Prostate gland (tissue), 2 donors: ENCODE measurements at regions not wholly inside any gene's neighbourhood (a gene's known extent, or its start where the extent isn't known, plus 50 kb on each side); places are given as distances from the start of the nearest gene placed in this dataset.
"Not testable (repeated sequence)": the region's sequence is repeated elsewhere in the genome, so short reads cannot be mapped to it uniquely, and the experiment has no call there.

Experiments
- DNase-seq: peaks from one replicate; pipeline ENCODE4 v3.0.0-alpha.2; 2019; ENCODE audit warnings: low spot score
- H3K27ac ChIP-seq, 2 donors: fragments of 200-600 bp; sonication (generic); 2 replicates each; pipeline ENCODE4 v1.5.1; 2017 to 2019
- H3K27me3 ChIP-seq: fragments of 200-600 bp; sonication (generic); replicated peaks from 2 replicates; pipeline ENCODE4 v1.5.1; 2019; ENCODE audit not compliant: insufficient read depth
- H3K36me3 ChIP-seq, 2 donors: fragments of 200-600 bp; sonication (generic); 1 replicate in 1 of 2; 2 replicates in 1 of 2; pipeline versions ENCODE4 v1.5.1 to v1.8.1; 2017 to 2019
- H3K4me1 ChIP-seq: fragments of 200-600 bp; sonication (generic); replicated peaks from 2 replicates; pipeline ENCODE4 v1.5.1; 2019
- H3K4me3 ChIP-seq, 2 donors: fragments of 200-600 bp; sonication (generic); 2 replicates each; pipeline ENCODE4 v1.5.1; 2017 to 2019
- H3K9me3 ChIP-seq: fragments of 200-600 bp; sonication (generic); 2 replicates; pipeline ENCODE4 v1.5.1; 2017
- POLR2A ChIP-seq: fragments of 450-650 bp; IDR thresholded peaks from one replicate; pipeline ENCODE4 v1.6.1; 2016; ENCODE audit warnings: antibody characterized with exemption, mild to moderate bottlenecking
- POLR2AphosphoS5 ChIP-seq: sonication (generic); formaldehyde crosslinking; IDR thresholded peaks from one replicate; pipeline ENCODE4 v1.6.1; 2017; ENCODE audit warnings: antibody characterized with exemption
- WGBS: methylation state at CpG from one replicate; pipeline ENCODE4 v1.1.5; 2018; 5-methylcytosine and 5-hydroxymethylcytosine counted together
- intact Hi-C: fragments of 100-400 bp; cut with DNase I; formaldehyde crosslinking; loops from one replicate; pipeline ENCODE4 v1.14.2; 2022
- TF ChIP-seq, protein P1 (sequence below), 4 experiments: fragments of 200-600 bp in 2 of 4; fragments of 450-650 bp in 2 of 4; sonication (generic) in 2 of 4; IDR thresholded peaks; 1 replicate in 3 of 4; 2 replicates in 1 of 4; pipeline ENCODE4 v1.5.1; 2016 to 2019; ENCODE audit warnings: antibody characterized with exemption in 4 of 4, mild to moderate bottlenecking in 2 of 4, moderate library complexity in 2 of 4

DNA sequence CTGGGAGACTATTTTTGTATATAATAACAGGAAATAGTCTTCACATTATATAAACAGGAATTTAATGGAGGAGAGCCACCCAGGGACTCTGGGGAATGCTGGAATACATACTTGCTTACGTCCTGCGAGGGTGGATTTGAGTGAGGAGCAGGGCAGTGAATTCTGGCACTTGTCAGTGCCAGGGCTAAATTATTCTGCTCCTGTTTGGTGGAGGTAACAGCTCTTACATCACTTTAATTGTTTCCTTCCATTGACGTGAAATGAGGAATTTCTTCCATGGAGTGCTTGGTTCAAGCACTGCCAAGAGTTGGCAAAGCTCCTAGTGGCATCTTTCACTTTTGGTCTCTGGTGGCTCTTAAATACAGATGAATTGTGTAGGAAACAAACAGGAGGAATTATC lies 94.1 kb upstream of the GOLGA8J start:
- intact Hi-C loops = no loop called here
- WGBS = 18% methylated on average over 3 of the region's 3 CpGs
- DNase-seq = no peak

DNA sequence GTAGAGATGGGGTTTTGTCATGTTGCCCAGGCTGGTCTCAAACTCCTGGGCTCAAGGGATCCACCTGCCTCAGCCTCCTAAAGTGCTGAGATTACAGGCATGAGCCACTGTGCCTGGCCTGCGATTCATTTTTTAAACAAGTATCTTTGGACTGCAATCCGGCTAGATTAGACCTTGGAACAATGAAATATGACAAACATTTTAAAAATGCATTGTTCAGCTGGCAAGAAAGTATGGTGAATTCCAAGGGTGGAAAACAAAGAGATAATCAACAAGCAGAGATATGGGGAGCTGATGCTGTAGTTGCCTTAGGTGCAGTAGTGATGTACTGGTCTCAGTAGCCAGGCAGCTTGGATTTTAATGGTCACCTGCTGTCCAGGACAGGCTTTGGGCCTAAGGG lies 95.8 kb upstream of the GOLGA8J start:
- Histone ChIP-seq H3K27me3 (no peaks in the 10 kb centered on the region), H3K4me3 (no peak overlapping the region), H3K36me3 (no peaks in the 10 kb centered on the region), H3K27ac (no peak overlapping the region), H3K4me1 (no peaks in the 10 kb centered on the region), H3K9me3 (no peaks in the 10 kb centered on the region)
- WGBS = 69% methylated on average over 2 of the region's 2 CpGs
- DNase-seq = no peak
- intact Hi-C loops = no loop called here
- TF ChIP-seq, protein P1, sequence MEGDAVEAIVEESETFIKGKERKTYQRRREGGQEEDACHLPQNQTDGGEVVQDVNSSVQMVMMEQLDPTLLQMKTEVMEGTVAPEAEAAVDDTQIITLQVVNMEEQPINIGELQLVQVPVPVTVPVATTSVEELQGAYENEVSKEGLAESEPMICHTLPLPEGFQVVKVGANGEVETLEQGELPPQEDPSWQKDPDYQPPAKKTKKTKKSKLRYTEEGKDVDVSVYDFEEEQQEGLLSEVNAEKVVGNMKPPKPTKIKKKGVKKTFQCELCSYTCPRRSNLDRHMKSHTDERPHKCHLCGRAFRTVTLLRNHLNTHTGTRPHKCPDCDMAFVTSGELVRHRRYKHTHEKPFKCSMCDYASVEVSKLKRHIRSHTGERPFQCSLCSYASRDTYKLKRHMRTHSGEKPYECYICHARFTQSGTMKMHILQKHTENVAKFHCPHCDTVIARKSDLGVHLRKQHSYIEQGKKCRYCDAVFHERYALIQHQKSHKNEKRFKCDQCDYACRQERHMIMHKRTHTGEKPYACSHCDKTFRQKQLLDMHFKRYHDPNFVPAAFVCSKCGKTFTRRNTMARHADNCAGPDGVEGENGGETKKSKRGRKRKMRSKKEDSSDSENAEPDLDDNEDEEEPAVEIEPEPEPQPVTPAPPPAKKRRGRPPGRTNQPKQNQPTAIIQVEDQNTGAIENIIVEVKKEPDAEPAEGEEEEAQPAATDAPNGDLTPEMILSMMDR (IDR thresholded peaks at IDR 0.05) = no peak

More for the DNA sequence above, 94.1 kb upstream of the GOLGA8J start:
- no peak overlapping the region for H3K4me3 ChIP-seq
- H3K27me3 ChIP-seq = no peaks in the 10 kb centered on the region
- H3K27ac ChIP-seq = no peak overlapping the region
- no peaks in the 10 kb centered on the region for H3K36me3 ChIP-seq
- TF ChIP-seq, protein P1 (IDR thresholded peaks at IDR 0.05) = no peak
- TF ChIP-seq POLR2AphosphoS5 (no peak), POLR2A (no peak)
- H3K4me1 ChIP-seq = no peaks in the 10 kb centered on the region
- no peaks in the 10 kb centered on the region for H3K9me3 ChIP-seq

DNA sequence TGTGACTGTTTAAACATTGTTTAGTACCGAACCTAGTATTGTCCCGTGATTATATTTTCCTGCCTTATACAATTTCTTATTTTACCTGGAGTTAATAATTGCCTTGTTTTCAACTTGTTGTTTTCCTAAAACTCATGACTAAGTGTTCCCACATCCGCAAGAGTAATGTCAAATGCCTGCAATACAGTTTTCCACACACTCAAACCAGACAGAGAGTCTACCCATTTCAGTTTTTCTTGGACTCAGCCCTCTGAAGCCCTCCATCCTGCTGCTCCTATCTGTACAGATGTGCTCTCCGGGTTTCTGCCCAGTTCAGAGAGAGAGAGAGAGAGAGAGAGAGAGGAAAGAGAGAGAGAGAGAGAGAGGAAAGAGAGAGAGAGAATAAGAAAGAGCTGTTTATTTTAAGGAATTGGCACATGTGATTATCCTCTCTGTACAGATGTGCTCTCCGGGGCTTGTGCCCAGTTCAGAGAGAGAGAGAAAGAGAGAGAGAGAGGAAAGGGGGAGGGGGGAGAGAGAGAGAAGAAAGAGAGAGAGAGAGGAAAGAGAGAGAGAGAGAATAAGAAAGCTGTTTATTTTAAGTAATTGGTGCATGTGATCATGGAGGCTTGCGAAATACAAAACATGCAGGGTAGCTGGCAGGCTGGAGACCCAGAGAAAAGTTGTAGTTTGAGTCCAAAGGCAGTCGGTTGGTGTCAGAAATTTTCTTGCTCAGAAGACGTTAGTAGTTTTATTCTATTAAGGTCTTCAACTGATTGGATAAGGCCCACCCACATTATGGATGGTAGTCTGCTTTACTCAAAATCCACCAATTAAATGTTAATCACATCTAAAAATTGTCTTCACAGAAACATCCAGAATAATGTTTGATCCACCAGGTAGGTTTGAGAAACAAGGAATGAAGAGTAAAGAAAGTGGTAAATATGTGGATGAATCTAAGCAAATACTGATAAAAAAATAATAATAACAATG lies 104.1 kb upstream of the GOLGA8J start:
- TF ChIP-seq, protein P1 (IDR thresholded peaks at IDR 0.05) = no peak
- TF ChIP-seq POLR2A = no peak
- TF ChIP-seq POLR2AphosphoS5 = no peak
- WGBS = 64% methylated on average over 8 of the region's 8 CpGs
- intact Hi-C loops = no loop called here
- H3K9me3 ChIP-seq = no peaks in the 10 kb centered on the region
- DNase-seq = no peak
- no peaks in the 10 kb centered on the region for H3K36me3 ChIP-seq
- H3K27ac ChIP-seq = no peak overlapping the region
- H3K4me1 ChIP-seq = no peaks in the 10 kb centered on the region
- H3K4me3 ChIP-seq = no peak overlapping the region
- H3K27me3 ChIP-seq = no peaks in the 10 kb centered on the region

DNA sequence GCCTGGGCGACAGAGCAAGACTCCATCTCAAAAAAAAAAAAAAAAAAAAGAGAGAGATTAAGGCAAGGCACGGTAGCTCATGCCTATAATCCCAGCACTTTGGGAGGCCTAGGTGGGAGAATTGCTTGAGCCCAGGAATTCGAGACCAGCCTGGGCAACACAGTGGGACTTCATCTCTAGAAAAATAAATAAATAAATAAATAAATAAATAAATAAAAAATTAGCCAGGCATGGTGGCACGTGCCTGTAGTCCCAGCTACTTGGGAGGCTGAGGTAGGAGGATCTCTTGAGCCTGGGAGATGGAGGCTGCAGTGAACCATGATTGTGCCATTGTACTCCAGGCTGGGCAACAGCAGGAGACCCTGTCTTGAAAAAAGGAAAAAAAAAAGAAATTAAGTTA lies 108.7 kb upstream of the GOLGA8J start:
- H3K36me3 ChIP-seq, DNase-seq, H3K4me1 ChIP-seq, intact Hi-C loops, H3K4me3 ChIP-seq, H3K9me3 ChIP-seq, H3K27ac ChIP-seq, H3K27me3 ChIP-seq: not testable (repeated sequence)
- 85% methylated on average over 4 of the region's 4 CpGs for WGBS

DNA sequence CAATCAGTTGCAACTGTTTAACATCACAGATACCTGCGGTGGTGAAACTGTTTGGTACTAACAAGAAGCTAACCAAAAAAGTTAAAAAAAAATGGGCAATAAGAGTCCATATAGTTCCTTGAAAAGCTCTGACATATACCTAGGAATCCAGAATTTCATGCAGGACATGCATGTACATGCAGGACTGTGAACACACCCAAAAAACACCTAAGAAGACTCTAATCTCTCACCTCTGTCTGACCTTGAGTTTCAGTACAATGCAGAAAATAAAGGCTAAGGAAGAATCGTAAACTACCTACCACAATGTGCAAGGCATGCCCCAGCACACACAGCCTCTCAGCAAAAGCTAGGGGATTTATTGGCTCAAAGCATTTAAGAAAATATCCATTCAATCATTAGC lies 110.7 kb upstream of the GOLGA8J start:
- WGBS = 77% methylated on average over 2 of the region's 2 CpGs
- Histone ChIP-seq H3K4me3 (no peak overlapping the region), H3K36me3 (no peaks in the 10 kb centered on the region), H3K9me3 (no peaks in the 10 kb centered on the region), H3K4me1 (no peaks in the 10 kb centered on the region), H3K27me3 (peaks cover 3% of the 10 kb centered on the region), H3K27ac (no peak overlapping the region)
- TF ChIP-seq POLR2AphosphoS5 = no peak
- TF ChIP-seq POLR2A = no peak
- TF ChIP-seq, protein P1 (IDR thresholded peaks at IDR 0.05) = no peak
- DNase-seq = no peak
- intact Hi-C loops = no loop called here
